ENCODE measurements at regions not wholly inside any gene's neighbourhood (a gene's known extent, or its start where the extent isn't known, plus 50 kb on each side); places are given as distances from the start of the nearest gene placed in this dataset.

DNA sequence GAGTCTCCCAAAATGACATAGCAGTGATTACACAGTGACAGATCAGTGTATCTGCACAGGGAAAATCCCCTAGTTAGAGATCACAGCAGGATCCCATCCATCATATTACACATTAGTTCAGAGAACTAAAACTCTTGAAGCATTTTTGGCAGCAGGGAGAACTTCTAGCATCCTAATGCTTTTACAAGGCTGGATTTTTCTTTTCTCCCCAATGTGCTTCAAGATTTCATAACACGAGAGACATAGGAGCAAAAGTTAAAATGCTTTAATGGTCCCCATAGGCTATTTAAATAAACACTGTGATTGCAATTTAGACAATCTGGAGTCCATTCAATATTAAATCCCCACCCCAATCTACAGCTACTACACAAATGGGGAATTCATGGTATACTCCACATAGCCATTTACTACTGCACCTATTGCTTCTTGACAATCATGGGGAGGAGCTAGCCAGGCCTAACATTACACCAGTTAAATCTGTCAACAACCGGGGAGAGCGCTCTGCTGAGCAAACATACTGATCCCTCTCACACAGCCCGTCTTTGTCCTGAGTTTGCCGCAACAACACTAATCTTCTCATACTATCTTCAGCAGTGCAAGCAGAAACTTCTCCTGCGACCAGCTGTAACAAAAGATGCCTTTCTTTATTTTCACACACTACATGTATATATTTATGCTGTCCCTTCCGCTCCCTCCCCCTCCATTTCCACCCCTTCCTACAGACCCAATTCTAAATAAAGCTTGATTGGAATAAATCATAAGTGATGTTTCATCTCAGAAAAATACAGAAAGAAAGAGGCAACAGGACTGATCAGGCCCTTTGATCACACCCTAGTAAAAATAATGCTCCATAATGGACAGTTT is 120.3 kb upstream of the SOX5 start:
- no peak for DNase-seq

DNA sequence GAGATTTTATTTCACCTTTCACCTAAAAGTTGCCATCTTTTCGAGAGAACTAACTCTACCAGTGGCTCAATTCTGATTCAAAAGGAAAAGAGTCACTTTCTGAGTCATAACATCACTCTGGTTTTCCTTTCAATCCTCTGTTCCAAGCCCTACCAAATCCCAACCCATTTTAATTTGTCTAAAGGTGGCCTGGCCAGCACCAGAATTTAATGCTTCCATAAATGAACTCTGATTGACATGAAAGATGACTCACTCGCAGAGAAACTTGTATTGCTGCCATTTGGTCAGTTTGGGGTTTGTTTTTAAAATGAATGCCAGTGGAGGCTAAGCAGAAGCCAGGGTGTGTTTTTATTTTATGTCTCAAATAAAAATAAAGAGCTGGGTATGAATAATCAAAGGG is 117.4 kb upstream of the SOX5 start:
- no peak for DNase-seq

DNA sequence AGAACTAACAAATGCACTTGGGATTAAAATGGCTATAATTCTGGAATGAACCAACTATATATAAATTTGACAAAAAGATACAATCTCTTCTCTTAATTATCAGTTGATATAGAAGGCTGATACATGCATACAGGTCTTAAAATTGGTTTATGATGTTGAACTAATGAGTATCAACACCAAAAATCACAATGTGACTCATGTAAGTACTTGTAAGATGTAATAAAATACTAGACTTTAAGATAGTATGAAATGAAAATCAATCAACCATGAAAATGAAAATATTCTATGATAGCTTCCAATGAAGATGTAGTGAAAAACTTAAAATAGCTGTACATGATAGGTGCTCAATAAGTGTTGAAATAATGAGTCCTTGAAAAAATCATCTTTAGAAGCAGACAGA is 116.6 kb upstream of the SOX5 start:
- no peak for DNase-seq

DNA sequence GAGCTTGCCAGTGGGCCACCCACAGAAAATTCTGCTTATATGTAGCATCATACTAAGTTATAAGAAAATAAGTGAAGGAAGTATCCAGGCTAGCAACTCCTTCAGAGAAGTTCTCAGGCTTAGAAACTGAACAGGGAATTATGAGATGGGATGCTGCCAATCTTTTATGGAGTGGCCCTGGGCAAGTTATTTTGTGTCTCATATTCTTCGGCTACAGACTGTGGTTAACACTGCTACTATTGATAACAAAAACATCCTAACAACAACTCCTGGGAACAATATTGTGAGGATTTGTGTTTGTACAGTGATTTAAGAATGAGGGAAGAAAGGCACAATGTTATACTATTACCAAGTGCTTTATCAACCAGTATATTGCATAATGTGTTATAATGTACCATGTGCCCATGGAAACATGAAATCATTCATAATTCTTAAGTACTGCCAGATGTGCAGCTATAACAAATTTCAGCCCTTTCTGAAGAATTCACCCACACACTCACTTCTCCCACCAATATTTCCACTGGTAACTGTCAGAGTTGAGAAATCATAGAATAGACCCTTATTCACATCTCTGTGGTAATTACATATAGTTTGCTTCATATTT is 113.3 kb upstream of the SOX5 start:
- DNase-seq, result no peak

DNA sequence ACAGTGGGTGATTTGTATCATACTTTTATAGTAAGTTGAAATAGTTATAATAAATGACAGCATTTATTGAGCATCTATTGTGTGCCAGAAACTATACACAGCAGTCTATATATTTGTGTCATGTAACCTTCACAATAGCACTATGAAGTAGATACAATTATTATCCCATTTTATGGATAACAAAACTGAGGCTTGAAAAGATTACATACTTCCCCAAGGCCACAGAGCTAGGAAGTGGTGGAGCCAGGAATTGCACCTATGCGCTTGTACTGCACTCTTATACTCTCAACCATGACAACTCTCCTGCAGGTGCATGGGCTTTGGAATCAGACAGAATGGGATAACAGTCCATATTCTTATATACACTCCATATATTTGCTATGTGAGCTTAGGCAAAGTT is 110.6 kb upstream of the SOX5 start:
- no peak for DNase-seq

DNA sequence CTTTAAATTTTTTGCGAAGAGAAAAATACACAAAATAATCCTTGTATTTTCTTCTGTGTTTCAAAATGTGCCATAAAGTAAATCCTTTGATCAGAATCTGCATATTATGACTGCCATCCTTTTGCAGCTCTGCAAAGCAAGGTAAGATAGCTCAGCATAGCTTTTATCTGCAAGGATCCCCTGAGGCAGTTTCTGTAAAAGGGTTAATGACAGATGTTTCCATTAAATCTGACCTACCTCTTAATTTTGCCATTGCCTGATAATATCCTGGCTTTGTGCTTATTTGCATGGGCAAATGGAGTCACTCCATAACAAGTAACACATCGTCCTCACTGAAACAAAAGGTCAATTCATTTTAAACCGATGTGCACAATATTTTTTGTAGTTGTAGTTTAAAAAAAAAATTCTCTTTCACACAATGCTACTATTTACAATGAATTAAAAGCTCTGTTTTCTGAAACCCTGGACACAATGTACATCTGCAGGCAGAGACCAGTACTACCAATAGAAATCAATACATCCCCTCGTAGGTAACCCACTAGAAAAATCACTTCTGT is 108.5 kb upstream of the SOX5 start:
- no peak for DNase-seq

DNA sequence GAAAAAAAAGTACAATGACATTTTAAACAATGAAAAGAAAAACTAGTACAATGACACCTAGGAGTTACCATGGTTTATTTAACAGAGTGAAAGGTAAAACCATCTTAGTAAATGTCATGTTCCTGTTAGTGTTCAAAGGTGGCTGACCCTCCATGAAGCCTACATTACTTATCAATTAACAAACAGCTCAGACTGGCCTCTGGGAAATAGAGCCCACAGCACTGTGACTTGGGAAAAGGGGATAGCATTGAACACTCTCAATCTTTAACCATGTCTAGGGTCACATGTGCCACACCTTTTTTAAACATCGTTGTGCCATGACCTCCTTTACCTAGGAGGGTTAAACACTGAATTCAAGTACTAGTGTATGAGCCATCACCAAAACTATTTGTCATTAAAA is 106.3 kb upstream of the SOX5 start:
- no peak for DNase-seq

DNA sequence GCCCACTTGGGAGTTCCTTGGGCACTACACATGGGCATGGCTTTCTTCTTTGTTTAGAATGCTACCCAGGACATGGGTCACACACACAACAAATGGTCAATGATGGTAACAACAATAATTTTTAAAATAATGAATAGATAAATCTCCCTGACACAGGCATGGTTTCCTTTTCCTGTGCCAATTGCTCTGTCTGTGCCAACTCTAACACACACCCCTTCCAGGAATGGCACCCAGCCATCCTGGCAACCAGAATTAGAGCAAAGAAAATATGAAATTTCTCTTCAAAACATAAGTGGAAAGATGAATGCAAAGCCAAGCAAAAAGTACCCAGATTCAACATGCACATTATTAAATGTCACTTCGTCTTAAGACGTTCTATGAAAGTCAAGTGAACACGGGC is 104.9 kb upstream of the SOX5 start:
- no peak for DNase-seq

DNA sequence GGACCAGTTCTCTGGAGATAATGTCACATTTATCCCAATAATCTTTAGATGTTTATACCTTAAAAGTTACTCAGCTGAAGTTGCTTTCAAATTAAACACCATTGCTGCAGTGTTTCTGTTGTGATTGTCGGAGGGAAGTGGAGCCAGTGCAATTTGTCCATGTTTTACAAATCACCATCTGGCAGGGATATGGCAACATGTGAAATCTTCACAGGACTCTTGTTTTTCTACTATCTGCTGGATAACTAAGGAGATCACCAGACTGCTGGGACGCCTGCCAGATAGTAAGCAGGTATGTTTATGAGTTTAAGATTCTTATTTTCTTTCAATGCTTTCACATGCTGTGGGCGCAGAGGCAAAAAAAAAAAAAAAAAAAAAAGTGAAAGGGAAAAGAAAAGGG is 100.3 kb upstream of the SOX5 start:
- no peak for DNase-seq

DNA sequence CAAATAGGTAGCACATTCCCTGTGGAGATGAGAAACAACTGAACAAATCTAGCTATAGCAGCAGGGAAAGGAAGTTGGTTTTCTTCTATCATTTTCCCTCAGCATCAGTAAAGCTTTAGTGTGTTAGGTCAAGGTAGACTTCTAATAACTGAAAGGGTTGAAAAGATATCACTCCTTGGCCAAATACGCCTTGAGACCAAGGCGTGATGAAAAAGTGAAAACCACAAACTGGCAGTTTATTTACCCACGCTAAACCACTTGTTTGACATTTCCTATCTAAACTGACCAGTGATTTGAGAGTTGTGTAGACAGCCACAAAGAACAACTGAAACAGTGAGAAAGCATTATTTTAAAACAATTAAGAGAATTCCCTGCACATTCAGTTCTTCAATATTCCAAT is 99.6 kb upstream of the SOX5 start:
- no peak for DNase-seq

DNA sequence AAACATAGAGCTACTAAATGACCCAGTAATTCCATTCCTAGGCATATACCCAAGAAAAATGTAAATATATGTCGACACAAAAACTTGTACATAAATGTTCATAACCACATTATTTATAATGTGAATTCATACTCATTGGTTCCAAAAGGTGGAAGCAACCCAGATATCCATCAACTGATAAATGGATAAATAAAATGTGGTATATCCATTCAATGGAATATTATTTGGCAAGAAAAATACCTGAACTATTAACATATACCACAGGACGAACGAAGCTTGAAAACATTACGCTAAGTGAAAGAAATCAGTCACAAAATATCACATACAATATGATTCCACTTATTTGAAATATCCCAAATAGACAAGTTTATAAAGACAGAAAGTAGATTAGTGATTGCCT is 99.0 kb upstream of the SOX5 start:
- DNase-seq, result no peak

DNA sequence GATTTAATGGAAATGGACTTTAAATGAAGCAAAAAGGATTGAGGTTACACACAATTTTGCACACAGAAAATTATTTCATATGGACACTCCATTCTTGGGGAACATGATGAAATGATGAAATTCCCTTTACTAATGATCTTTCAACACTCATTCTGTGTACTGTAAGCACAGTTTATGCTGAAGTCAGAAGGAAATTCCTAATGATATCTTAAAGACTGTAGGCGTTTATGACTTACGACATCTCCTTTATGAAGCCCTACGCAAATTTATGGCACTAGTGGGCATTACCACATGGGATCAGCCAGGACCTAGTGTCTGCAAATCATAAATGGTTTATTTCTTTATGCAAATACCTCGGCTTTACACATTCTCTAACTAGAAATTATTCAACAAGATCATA is 97.9 kb upstream of the SOX5 start:
- peak; percentile 44 to 74 for DNase-seq

DNA sequence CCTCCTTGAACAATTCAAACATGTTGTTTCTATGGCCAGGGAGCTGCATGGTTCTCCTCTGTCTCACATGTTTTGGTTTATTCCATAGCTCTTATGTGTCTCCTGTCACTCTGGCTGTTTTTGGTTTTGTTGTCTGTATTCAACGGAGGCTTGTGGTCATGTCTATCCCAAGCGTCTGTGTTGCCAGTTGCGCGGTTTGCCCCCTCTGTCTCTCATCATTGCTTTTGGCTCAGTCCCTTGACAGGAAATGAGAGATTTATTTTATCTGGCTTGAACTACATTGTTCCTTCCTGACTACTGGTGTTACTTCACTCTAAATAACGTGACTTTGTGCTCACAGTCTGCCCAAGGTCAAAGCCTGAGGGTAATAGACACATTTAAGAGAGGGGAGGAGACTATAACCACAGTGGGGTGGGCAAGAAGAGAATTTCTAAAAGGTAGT is 96.4 kb upstream of the SOX5 start:
- peak in 1 of 2 donors; percentile 3 for DNase-seq

DNA sequence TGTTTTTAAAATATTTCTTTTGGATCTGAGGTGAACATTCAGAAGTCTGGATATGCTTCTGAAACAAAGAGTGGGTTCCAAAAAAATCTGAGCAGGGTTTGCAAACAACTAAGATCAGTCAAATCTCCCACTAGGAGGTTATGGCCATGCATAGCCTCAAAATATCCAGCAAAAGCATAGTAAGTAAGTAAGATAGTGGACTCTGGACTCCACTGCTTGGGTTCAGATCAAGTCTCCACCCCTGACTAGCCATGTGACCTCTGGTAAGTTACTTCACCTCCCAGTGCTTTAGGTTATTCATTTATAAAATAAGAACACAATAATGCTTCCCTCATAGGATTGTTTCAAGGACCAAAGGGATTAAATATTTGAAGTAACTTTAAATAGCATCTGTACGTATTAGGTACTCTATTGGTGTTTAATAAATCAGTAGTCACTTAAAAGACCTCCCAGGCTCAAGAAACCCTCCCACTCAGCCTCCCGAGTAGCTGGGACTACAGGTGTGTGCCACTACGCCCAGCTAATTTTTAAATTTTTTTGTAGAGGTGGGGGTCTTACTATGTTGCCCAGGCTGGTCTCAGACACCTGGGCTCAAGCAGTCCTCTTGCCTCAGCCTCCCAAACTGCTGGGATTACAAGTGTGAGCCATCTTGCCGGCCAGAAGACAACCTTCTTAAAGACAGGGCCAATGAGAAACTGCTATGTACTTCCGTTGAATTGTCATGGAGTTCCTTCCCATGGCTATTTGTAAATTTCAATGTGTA is 95.7 kb upstream of the SOX5 start:
- no peak for DNase-seq

DNA sequence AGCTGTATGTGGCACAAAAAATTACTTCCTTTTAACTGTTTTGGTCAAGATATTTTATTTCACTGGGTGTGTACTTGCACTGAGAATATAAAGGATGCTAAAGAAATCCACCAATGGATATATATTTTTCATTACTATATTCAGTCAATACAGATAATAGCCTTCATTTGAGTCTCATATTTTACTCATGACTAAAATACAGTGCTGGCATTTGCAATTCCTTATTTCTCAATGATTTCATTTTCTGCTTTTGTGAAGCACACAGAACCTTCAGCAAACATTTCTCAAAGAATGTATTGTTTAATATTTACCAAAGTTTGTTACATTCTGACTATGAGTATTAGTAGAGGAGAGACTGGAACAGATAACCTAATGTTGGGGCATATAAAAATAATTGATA is 93.2 kb upstream of the SOX5 start:
- DNase-seq, result no peak

DNA sequence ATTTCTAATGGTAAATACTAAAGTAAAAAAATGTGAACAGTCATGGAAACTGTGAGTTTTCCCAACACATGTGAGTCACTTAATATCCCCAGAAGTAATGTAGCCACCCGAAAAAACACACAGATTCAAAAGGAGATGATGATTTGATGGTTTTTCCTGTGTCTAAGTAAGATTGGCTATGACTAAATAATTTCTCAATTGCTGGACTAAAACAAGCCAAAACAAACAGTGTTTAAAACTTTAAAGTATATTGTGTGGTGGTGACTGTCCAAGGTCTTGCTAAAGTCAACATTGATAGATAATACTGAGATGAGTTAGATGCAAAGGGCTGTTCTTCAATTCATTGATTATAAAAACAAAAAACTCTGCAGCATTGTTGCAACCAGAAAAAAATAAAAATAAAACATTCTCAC is 89.6 kb upstream of the SOX5 start:
- peak in 1 of 2 donors; percentile 1 for DNase-seq

DNA sequence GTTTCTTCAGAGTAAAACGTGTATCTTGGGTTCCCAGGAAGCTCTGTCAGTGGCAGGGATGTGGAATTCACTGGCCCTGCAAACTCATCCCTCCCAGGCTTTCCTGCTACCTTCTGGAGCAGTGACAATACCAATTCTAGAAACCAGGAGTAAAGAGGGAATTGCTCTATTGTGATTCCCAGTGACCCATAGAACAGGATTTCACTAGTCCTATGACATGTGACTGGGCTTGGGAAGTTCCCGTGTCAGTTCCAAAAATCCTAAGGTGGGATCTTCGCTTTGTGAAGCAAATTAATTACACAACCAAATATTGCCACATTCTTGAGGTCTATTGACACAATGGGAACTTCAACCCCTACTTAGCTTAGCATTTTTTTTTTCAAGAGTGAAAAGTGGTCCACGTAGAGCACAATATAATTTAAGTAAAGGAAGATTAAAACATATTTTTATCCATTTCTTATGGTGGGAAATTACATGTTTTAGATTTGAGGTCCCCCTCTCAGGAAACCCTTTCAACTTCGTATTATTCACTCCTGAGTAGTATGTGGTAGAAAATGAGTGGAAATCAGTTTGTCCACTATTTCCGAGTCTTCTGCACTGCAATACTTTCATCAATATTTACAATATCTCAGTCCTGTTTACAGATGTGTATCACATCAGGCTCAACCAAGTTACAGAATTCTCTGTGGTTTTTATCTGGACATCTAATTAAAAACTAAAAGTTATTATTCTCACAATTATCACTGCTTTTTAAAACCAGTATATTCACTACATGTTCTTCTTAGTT is 88.9 kb upstream of the SOX5 start:
- no peak for DNase-seq

DNA sequence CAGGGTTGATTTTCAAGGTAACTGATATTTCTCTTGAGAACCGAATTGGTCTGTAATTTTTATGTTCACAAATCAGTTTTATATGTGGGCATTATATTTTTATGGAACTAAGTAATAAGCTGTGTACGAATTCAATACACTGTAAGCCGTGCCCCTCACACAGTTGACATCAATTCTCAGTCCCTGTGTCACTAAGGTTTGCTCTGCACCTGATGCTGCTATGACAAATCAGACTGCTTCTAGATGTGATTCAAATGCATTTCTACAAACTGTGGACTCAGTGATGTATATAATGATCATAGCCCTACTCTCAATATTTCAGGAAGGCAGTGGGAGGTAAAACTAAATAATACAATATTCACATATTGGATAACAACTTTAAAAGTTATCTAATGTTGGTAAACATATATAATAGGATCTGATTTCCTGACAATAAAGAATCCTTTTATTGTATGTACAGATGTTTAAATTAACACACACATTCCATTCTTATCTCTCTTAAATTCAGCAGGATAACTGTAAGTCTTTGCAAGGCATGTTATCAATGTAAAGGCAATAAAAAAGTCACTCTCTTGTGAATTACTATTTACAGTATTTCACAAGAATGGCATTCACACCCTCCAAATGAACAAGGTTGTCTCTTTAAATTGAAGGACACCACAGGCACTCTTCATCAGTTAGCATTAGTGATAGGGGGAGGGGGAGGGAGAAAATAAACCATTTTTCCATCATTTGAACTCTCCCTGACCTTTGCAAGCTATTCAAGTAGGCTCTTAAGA is 87.2 kb upstream of the SOX5 start:
- DNase-seq, result no peak

DNA sequence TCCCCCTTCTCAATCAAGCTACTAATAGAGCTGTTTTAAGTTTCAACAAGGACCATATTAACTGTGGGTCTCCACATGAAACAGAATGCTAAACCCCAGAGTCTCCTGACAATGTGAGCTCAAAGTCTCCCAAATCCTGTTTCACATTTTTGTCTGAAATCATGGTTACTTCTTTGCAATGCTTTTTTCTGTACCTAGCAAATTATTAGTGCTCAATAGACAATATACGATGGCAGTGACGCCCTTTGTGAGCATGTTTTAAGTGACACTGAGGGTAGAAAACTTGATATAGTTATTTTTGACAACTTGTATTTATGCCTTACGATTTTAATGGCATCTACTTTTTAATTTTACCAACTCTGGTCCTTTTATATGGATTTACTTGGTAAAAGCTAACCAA is 85.4 kb upstream of the SOX5 start:
- DNase-seq, result no peak

DNA sequence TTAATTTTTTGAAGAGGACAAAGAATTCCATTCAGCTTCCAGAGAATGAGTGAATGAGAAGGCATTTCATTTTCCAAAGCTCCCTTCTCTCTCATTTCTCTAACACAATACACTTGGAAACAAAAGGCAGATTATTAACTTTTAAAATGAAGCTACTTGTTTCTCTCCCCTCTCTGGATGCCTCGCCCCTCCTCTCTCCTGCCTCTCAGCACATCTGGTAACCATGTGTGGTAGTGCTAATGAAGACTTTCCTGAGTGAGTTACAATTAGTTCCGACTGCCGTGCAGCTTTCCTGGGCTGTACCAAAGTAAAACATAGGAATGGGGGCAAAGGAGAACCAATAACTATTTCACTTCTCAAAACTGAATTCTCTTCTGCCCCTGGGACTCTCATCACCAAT is 84.7 kb upstream of the SOX5 start:
- no peak for DNase-seq

DNA sequence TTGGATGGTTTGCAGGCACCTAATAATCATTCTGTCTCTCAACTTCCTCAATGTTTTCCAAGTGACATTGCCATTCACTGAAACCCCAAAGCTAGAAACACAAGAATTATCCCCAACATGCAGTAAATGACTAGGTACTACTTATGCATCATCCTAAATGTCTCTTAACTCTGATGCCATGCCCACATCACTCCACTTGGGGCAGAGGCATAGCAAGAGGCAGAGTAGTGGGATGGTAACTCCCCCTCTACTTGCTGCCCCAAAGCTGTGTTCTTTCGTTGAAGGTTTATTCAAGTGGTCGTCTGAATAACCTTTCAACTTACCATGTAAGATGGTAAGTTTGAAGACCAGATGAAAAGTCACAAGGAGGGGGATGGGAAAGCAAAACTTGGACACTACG is 77.9 kb upstream of the SOX5 start:
- DNase-seq, result no peak

Data from inflammatory macrophage treated with lipopolysaccharide for 1 hour (primary cell).